HG02981 (cell line): ENCODE measurements at regions not wholly inside any gene's neighbourhood (a gene's known extent, or its start where the extent isn't known, plus 50 kb on each side); places are given as distances from the start of the nearest gene placed in this dataset.

Source experiments
- ATAC-seq: cut with Tn5 transposase; IDR thresholded peaks from one replicate; pipeline ENCODE4 v1.9.1; 2021; ENCODE audit warnings: mild to moderate bottlenecking, moderate library complexity; ENCODE audit not compliant: unreplicated experiment

GRCh38 chr12:95411057-95411456, 62.9 kb upstream of the METAP2 start:
- ATAC-seq: no peak

- ATAC-seq: no peak
These were observed 62.5 kb upstream of the METAP2 start for GRCh38 chr12:95411466-95411865.

GRCh38 chr12:95412482-95413311, 61.3 kb upstream of the METAP2 start:
- ATAC-seq: no peak

GRCh38 chr12:95413576-95413975, 60.4 kb upstream of the METAP2 start:
- ATAC-seq: no peak

- ATAC-seq: no peak
These were observed 58.5 kb upstream of the METAP2 start for GRCh38 chr12:95415451-95415850.

GRCh38 chr12:95416111-95416636, 57.8 kb upstream of the METAP2 start:
- no peak for ATAC-seq

GRCh38 chr12:95417372-95417771, 56.6 kb upstream of the METAP2 start:
- no peak for ATAC-seq

- ATAC-seq: no peak
These were observed 55.8 kb upstream of the METAP2 start for GRCh38 chr12:95418142-95418541.
